PC-9 (cell line): ENCODE measurements at regions not wholly inside any gene's neighbourhood (a gene's known extent, or its start where the extent isn't known, plus 50 kb on each side); places are given as distances from the start of the nearest gene placed in this dataset.

Experiments used
- BruUV-seq: library from RNA; stranded (reverse); fragments of 400-500 nt; replicated peaks from 2 replicates; lab custom pipeline; 2021; lab: Mats Ljungman, UMichigan
- CTCF ChIA-PET: fragments of 300-600 bp; sonication (Branson Sonifier 250); formaldehyde crosslinking; loops from one replicate; lab custom pipeline; 2022; ENCODE audit warnings: antibody characterized with exemption; lab: Charles Lee
- POLR2A ChIA-PET: fragments of 300-600 bp; sonication (Branson Sonifier 250); formaldehyde crosslinking; loops from one replicate; lab custom pipeline; 2022; ENCODE audit warnings: antibody characterized with exemption; ENCODE audit not compliant: unreplicated experiment; lab: Charles Lee
- DNase-seq, 2 experiments: peaks; one replicate each; pipeline versions ENCODE4 v3.0.0 to v3.0.0-alpha.2; 2015 to 2022; ENCODE audit warnings: mixed read lengths in 1 of 2
- H2AFZ ChIP-seq: fragments of 200-600 bp; sonication (generic); 2 replicates; pipeline ENCODE4 v1.8.1; 2017; ENCODE audit warnings: antibody characterized with exemption
- H3F3A ChIP-seq: fragments of 200-600 bp; sonication (generic); 2 replicates; pipeline ENCODE4 v1.8.1; 2017; ENCODE audit warnings: antibody characterized with exemption, mild to moderate bottlenecking, low read depth; ENCODE audit not compliant: insufficient read depth
- H3K27ac ChIP-seq: fragments of 200-600 bp; sonication (generic); 2 replicates; pipeline ENCODE4 v1.6.1; 2016; ENCODE audit warnings: mixed run types
- H3K27me3 ChIP-seq: fragments of 200-600 bp; sonication (generic); 2 replicates; pipeline ENCODE4 v1.6.1; 2016; ENCODE audit warnings: low read depth, mixed run types; ENCODE audit not compliant: insufficient read depth
- H3K36me3 ChIP-seq: fragments of 200-600 bp; sonication (generic); 2 replicates; pipeline ENCODE4 v1.6.1; 2016; ENCODE audit warnings: low read depth, mixed run types
- H3K4me1 ChIP-seq: fragments of 200-600 bp; sonication (generic); replicated peaks from 2 replicates; pipeline ENCODE4 v1.6.1; 2016; ENCODE audit warnings: mixed run types; ENCODE audit not compliant: insufficient read depth
- H3K4me2 ChIP-seq: fragments of 200-600 bp; sonication (generic); 2 replicates; pipeline ENCODE4 v1.6.1; 2017; ENCODE audit warnings: mixed run types
- H3K4me3 ChIP-seq: fragments of 200-600 bp; sonication (generic); 2 replicates; pipeline ENCODE4 v1.6.1; 2016; ENCODE audit warnings: mixed run types
- H3K79me2 ChIP-seq: fragments of 200-600 bp; sonication (generic); 2 replicates; pipeline ENCODE4 v1.6.1; 2017; ENCODE audit warnings: low read depth, mixed run types
- H3K9me2 ChIP-seq: fragments of 200-600 bp; sonication (generic); 2 replicates; pipeline ENCODE4 v1.8.1; 2017; ENCODE audit warnings: mild to moderate bottlenecking; ENCODE audit not compliant: insufficient read depth
- H3K9me3 ChIP-seq: fragments of 200-600 bp; sonication (generic); 2 replicates; pipeline ENCODE4 v1.8.1; 2016; ENCODE audit warnings: low read depth; ENCODE audit not compliant: insufficient read depth
- H4K20me1 ChIP-seq: fragments of 200-600 bp; sonication (generic); 2 replicates; pipeline ENCODE4 v1.8.1; 2017; ENCODE audit not compliant: insufficient read depth
- EZH2 ChIP-seq: fragments of 200-600 bp; sonication (generic); IDR thresholded peaks from 2 replicates; pipeline ENCODE4 v1.8.0; 2017; ENCODE audit warnings: antibody characterized with exemption, low read depth
- intact Hi-C: fragments of 100-400 bp; cut with micrococcal nuclease; formaldehyde crosslinking; loops from one replicate; pipeline ENCODE4 v1.10.0; 2022; ENCODE audit not compliant: unreplicated experiment
- TF ChIP-seq, protein P1 (sequence below): fragments of 200-600 bp; sonication (generic); conservative IDR thresholded peaks from 2 replicates; pipeline ENCODE4 v1.6.1; 2017; ENCODE audit warnings: mixed run types, antibody characterized with exemption, mild to moderate bottlenecking, moderate library complexity

DNA sequence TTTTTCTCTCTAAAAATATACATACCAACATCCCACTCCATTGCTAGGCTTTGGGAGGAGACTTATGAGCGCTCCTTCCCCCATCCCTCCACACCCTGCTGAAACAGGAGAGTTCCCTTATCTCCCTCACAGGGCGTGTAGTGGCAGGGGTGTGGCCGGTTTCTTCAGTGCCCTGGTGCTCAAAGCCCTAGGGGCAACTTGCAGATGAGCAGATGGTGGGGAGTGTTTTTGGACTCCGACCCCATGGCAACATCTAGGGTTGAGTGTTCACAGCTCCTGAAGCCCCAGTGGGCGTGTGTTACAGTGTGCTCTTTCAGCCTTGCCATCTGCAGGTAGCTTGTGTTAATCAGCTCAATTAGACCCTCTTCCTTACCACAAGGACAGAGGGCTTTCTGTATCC is 409.5 kb downstream of the MAT2B start:
- Histone ChIP-seq H3K27me3 (no peaks in the 10 kb centered on the region), H3K4me3 (no peak overlapping the region), H3F3A (no peaks in the 10 kb centered on the region), H3K79me2 (no peaks in the 10 kb centered on the region), H4K20me1 (no peaks in the 10 kb centered on the region), H3K9me2 (no peaks in the 10 kb centered on the region), H3K27ac (no peak overlapping the region), H3K4me1 (no peaks in the 10 kb centered on the region), H2AFZ (no peak overlapping the region), H3K4me2 (no peak overlapping the region), H3K36me3 (no peaks in the 10 kb centered on the region), H3K9me3 (no peaks in the 10 kb centered on the region)
- BruUV-seq = no TSS peak
- ChIA-PET POLR2A (no interaction called here), CTCF (no interaction called here)
- TF ChIP-seq, protein P1, sequence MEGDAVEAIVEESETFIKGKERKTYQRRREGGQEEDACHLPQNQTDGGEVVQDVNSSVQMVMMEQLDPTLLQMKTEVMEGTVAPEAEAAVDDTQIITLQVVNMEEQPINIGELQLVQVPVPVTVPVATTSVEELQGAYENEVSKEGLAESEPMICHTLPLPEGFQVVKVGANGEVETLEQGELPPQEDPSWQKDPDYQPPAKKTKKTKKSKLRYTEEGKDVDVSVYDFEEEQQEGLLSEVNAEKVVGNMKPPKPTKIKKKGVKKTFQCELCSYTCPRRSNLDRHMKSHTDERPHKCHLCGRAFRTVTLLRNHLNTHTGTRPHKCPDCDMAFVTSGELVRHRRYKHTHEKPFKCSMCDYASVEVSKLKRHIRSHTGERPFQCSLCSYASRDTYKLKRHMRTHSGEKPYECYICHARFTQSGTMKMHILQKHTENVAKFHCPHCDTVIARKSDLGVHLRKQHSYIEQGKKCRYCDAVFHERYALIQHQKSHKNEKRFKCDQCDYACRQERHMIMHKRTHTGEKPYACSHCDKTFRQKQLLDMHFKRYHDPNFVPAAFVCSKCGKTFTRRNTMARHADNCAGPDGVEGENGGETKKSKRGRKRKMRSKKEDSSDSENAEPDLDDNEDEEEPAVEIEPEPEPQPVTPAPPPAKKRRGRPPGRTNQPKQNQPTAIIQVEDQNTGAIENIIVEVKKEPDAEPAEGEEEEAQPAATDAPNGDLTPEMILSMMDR = no peak
- TF ChIP-seq EZH2 = no peak
- intact Hi-C loops = no loop called here
- no peak for DNase-seq

DNA sequence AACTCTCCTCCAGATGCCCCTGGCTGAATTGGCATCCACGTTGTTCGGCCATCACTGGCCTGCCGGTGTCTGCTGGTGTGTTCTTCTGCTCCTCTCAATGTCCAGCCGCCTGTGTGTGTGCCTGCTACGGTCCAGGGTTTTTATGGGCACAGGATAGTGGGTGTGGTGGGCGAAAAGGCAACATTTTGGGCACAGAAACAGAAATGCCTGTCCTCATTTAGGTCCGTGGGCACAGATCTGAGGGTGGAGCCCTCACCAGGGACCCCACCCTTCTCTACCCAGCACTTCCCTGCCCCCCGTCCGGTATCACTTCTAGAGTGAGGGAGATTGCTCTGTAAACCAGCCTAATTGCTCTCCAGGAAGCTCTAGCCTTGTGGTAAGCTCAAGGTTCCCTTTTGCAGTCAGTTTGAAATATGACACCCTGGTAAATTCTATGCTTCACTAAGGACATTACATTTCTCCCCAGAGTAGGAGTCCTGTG is 410.1 kb downstream of the MAT2B start:
- H3K9me2 ChIP-seq = no peaks in the 10 kb centered on the region
- H3F3A ChIP-seq = no peaks in the 10 kb centered on the region
- no peak overlapping the region for H2AFZ ChIP-seq
- no peaks in the 10 kb centered on the region for H3K79me2 ChIP-seq
- BruUV-seq = no TSS peak
- DNase-seq = no peak
- H3K36me3 ChIP-seq = no peaks in the 10 kb centered on the region
- TF ChIP-seq EZH2 = no peak
- no peaks in the 10 kb centered on the region for H3K9me3 ChIP-seq
- no peak overlapping the region for H3K4me3 ChIP-seq
- no peaks in the 10 kb centered on the region for H3K27me3 ChIP-seq
- CTCF ChIA-PET = no interaction called here
- intact Hi-C loops = no loop called here
- H3K4me2 ChIP-seq = no peak overlapping the region
- no peaks in the 10 kb centered on the region for H3K4me1 ChIP-seq
- H3K27ac ChIP-seq = no peak overlapping the region
- H4K20me1 ChIP-seq = no peaks in the 10 kb centered on the region
- POLR2A ChIA-PET = no interaction called here

DNA sequence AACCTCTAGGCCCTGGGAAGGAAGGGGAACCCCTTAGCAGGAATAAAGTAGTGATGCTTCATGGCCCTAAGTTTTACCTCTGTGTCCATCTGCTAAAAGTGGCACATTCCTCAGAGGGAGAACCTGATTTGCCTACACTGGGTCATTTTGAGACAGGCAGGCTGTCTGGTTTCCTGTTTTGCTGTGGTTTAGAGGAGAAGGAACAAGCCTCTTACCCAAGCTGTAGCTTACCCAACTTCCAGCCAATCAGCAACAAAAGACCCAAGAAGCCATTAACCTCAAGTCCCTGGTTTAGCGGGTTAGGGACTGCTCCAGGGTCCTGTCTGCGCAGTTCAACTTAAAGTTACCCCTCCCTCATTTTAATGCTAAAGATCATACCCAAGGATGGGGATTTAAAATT is 411.0 kb downstream of the MAT2B start:
- Histone ChIP-seq H3K27me3 (no peaks in the 10 kb centered on the region), H3K4me2 (no peak overlapping the region), H2AFZ (no peak overlapping the region), H3K4me3 (no peak overlapping the region), H3K27ac (no peak overlapping the region), H3K4me1 (no peaks in the 10 kb centered on the region), H4K20me1 (no peaks in the 10 kb centered on the region), H3K9me2 (no peaks in the 10 kb centered on the region), H3F3A (no peaks in the 10 kb centered on the region), H3K9me3 (no peaks in the 10 kb centered on the region), H3K79me2 (no peaks in the 10 kb centered on the region), H3K36me3 (no peaks in the 10 kb centered on the region)
- intact Hi-C loops = no loop called here
- no peak for DNase-seq
- CTCF ChIA-PET = no interaction called here
- no TSS peak for BruUV-seq
- TF ChIP-seq, protein P1 = no peak
- TF ChIP-seq EZH2 = no peak
- POLR2A ChIA-PET = no interaction called here

DNA sequence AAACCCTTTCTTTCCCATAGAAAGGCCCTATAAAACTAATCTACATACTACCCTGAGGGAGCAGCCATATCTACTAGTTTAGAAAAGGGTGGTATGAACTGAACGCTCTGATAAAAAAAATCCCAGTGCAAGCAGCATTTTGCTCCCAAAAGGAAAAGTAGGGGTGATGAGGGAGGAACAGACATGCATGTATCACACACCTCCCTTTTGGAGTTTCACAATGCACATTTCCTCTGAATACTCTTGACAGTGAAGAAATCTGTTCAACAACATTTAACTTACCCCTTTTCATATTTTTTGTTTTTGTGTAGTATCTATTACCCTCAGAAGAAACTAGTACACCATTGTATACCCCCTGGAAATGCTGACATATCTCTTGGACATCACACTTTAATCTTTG is 411.4 kb downstream of the MAT2B start:
- no peak overlapping the region for H2AFZ ChIP-seq
- no peak for TF ChIP-seq EZH2
- H3K9me2 ChIP-seq = no peaks in the 10 kb centered on the region
- H3K4me3 ChIP-seq = no peak overlapping the region
- no peaks in the 10 kb centered on the region for H3K4me1 ChIP-seq
- H4K20me1 ChIP-seq = no peaks in the 10 kb centered on the region
- BruUV-seq = no TSS peak
- DNase-seq = no peak
- intact Hi-C loops = no loop called here
- no peak overlapping the region for H3K4me2 ChIP-seq
- no peaks in the 10 kb centered on the region for H3K27me3 ChIP-seq
- H3K27ac ChIP-seq = no peak overlapping the region
- no peaks in the 10 kb centered on the region for H3F3A ChIP-seq
- CTCF ChIA-PET = no interaction called here
- H3K36me3 ChIP-seq = no peaks in the 10 kb centered on the region
- no peaks in the 10 kb centered on the region for H3K9me3 ChIP-seq
- POLR2A ChIA-PET = no interaction called here
- no peaks in the 10 kb centered on the region for H3K79me2 ChIP-seq
